ENCODE measurements at regions not wholly inside any gene's neighbourhood (a gene's known extent, or its start where the extent isn't known, plus 50 kb on each side); places are given as distances from the start of the nearest gene placed in this dataset.
"Not testable (repeated sequence)": the region's sequence is repeated elsewhere in the genome, so short reads cannot be mapped to it uniquely, and the experiment has no call there.

GRCh38 chr15:92847841-92848240 is 52.3 kb upstream of the CHD2 start:
- DNase-seq (ENCODE audit: low read depth): no peak
- no peak overlapping the region for H3K4me3 ChIP-seq (ENCODE audit: low read length)

GRCh38 chr15:92848464-92848851 is 51.7 kb upstream of the CHD2 start:
- H3K4me3 ChIP-seq (ENCODE audit: low read length): no peak overlapping the region
- no peak for TF ChIP-seq CTCF (IDR thresholded peaks at IDR 0.05; ENCODE audit: insufficient read depth, low read depth, low read length, missing control alignments)
- DNase-seq (ENCODE audit: low read depth): no peak

More at GRCh38 chr15:92847841-92848240, 52.3 kb upstream of the CHD2 start:
- no peak for TF ChIP-seq CTCF (IDR thresholded peaks at IDR 0.05; ENCODE audit: insufficient read depth, low read depth, low read length, missing control alignments)

- TF ChIP-seq CTCF (IDR thresholded peaks at IDR 0.05; ENCODE audit: insufficient read depth, low read depth, low read length, missing control alignments): no peak
- no peak for DNase-seq (ENCODE audit: low read depth)
- H3K4me3 ChIP-seq (ENCODE audit: low read length): no peak overlapping the region
Observed at GRCh38 chr15:92848852-92849598, 51.1 kb upstream of the CHD2 start.

- DNase-seq (ENCODE audit: low read depth): not testable (repeated sequence)
Observed at GRCh38 chr15:92850218-92850617, 49.9 kb upstream of the CHD2 start.

More at GRCh38 chr15:92850218-92850617, 49.9 kb upstream of the CHD2 start:
- H3K4me3 ChIP-seq (ENCODE audit: low read length): not testable (repeated sequence)

Measured in epithelial cell of esophagus (primary cell).